NT2/D1 (cell line): ENCODE measurements at regions not wholly inside any gene's neighbourhood (a gene's known extent, or its start where the extent isn't known, plus 50 kb on each side); places are given as distances from the start of the nearest gene placed in this dataset.
"Not testable (repeated sequence)": the region's sequence is repeated elsewhere in the genome, so short reads cannot be mapped to it uniquely, and the experiment has no call there.

Experiments
- DNase-seq: peaks from one replicate; pipeline ENCODE4 v3.0.0-alpha.2; 2011; ENCODE audit warnings: low read depth, low spot score
- H3K27me3 ChIP-seq: 2 replicates; pipeline ENCODE4 v1.6.0; 2011; ENCODE audit warnings: mild to moderate bottlenecking; ENCODE audit not compliant: insufficient read length, insufficient read depth
- H3K36me3 ChIP-seq: 2 replicates; pipeline ENCODE4 v1.6.1; 2011; ENCODE audit warnings: mild to moderate bottlenecking, low read length, mixed read lengths; ENCODE audit not compliant: insufficient read depth, insufficient read length
- H3K4me1 ChIP-seq: 2 replicates; pipeline ENCODE4 v1.5.1; 2011; ENCODE audit not compliant: insufficient read depth, insufficient read length
- H3K4me3 ChIP-seq: 2 replicates; pipeline ENCODE4 v1.5.1; 2011; ENCODE audit warnings: low read depth; ENCODE audit not compliant: insufficient read length
- H3K9ac ChIP-seq: 2 replicates; pipeline ENCODE4 v1.6.0; 2011; ENCODE audit warnings: low read depth; ENCODE audit not compliant: insufficient read length
- H3K9me3 ChIP-seq: 2 replicates; pipeline ENCODE4 v1.5.1; 2011; ENCODE audit warnings: mild to moderate bottlenecking, low read length; ENCODE audit not compliant: insufficient read depth
- SUZ12 ChIP-seq: IDR thresholded peaks from 2 replicates; pipeline ENCODE4 v1.6.1; 2011; ENCODE audit not compliant: insufficient read length, insufficient read depth; ENCODE audit errors: extremely low read depth
- YY1 ChIP-seq: IDR thresholded peaks from 2 replicates; pipeline ENCODE4 v1.6.1; 2011; ENCODE audit not compliant: insufficient read length, insufficient read depth
- ZNF274 ChIP-seq: IDR thresholded peaks from 2 replicates; pipeline ENCODE4 v1.6.1; 2011; ENCODE audit warnings: mild to moderate bottlenecking, low read depth, low read length

GRCh38 chr17:13840254-13840653, 229.1 kb upstream of the COX10 start:
- H3K27me3 ChIP-seq = no peaks in the 10 kb centered on the region
- H3K36me3 ChIP-seq = no peaks in the 10 kb centered on the region
- H3K4me3 ChIP-seq = no peak overlapping the region
- H3K9ac ChIP-seq = no peak overlapping the region
- TF ChIP-seq SUZ12 (no peak), ZNF274 (no peak), YY1 (no peak)
- DNase-seq = no peak
- H3K4me1 ChIP-seq = no peaks in the 10 kb centered on the region
- no peaks in the 10 kb centered on the region for H3K9me3 ChIP-seq

GRCh38 chr17:13843862-13844635, 225.3 kb upstream of the COX10 start:
- Histone ChIP-seq H3K36me3 (no peaks in the 10 kb centered on the region), H3K27me3 (no peaks in the 10 kb centered on the region), H3K9ac (no peak overlapping the region), H3K4me1 (no peaks in the 10 kb centered on the region), H3K9me3 (peaks cover 17% of the 10 kb centered on the region), H3K4me3 (no peak overlapping the region)
- no peak for TF ChIP-seq ZNF274
- no peak for TF ChIP-seq YY1
- no peak for TF ChIP-seq SUZ12
- DNase-seq = no peak

GRCh38 chr17:13851889-13852288, 217.4 kb upstream of the COX10 start:
- Histone ChIP-seq H3K9me3 (peaks cover 23% of the 10 kb centered on the region), H3K27me3 (no peaks in the 10 kb centered on the region), H3K4me3 (no peak overlapping the region), H3K4me1 (no peaks in the 10 kb centered on the region), H3K9ac (no peak overlapping the region), H3K36me3 (no peaks in the 10 kb centered on the region)
- no peak for DNase-seq
- TF ChIP-seq ZNF274 (no peak), SUZ12 (no peak), YY1 (no peak)

GRCh38 chr17:13855730-13856129, 213.6 kb upstream of the COX10 start:
- H3K4me3 ChIP-seq, DNase-seq, H3K9me3 ChIP-seq: not testable (repeated sequence)

GRCh38 chr17:13862346-13862745, 207.0 kb upstream of the COX10 start:
- no peak for DNase-seq
- no peaks in the 10 kb centered on the region for H3K27me3 ChIP-seq
- TF ChIP-seq ZNF274 (no peak), YY1 (no peak), SUZ12 (no peak)
- no peak overlapping the region for H3K4me3 ChIP-seq
- no peaks in the 10 kb centered on the region for H3K4me1 ChIP-seq
- no peak overlapping the region for H3K9ac ChIP-seq
- no peaks in the 10 kb centered on the region for H3K9me3 ChIP-seq
- no peaks in the 10 kb centered on the region for H3K36me3 ChIP-seq

More at GRCh38 chr17:13855730-13856129, 213.6 kb upstream of the COX10 start:
- H3K4me1 ChIP-seq, H3K36me3 ChIP-seq, H3K9ac ChIP-seq, H3K27me3 ChIP-seq: not testable (repeated sequence)

- DNase-seq = no peak
Measured at GRCh38 chr17:13863436-13863835, 205.9 kb upstream of the COX10 start.

GRCh38 chr17:13864521-13864920, 204.8 kb upstream of the COX10 start:
- H3K36me3 ChIP-seq = no peaks in the 10 kb centered on the region
- no peak for DNase-seq
- no peaks in the 10 kb centered on the region for H3K27me3 ChIP-seq
- no peak overlapping the region for H3K4me3 ChIP-seq
- H3K4me1 ChIP-seq = no peaks in the 10 kb centered on the region
- no peaks in the 10 kb centered on the region for H3K9me3 ChIP-seq
- H3K9ac ChIP-seq = no peak overlapping the region
- TF ChIP-seq YY1 (no peak), ZNF274 (no peak), SUZ12 (no peak)

More at GRCh38 chr17:13863436-13863835, 205.9 kb upstream of the COX10 start:
- Histone ChIP-seq H3K36me3 (no peaks in the 10 kb centered on the region), H3K9me3 (no peaks in the 10 kb centered on the region), H3K9ac (no peak overlapping the region), H3K27me3 (no peaks in the 10 kb centered on the region), H3K4me3 (no peak overlapping the region), H3K4me1 (no peaks in the 10 kb centered on the region)
- no peak for TF ChIP-seq ZNF274
- TF ChIP-seq SUZ12 = no peak
- no peak for TF ChIP-seq YY1
